GM23338 (cell line): ENCODE measurements at regions not wholly inside any gene's neighbourhood (a gene's known extent, or its start where the extent isn't known, plus 50 kb on each side); places are given as distances from the start of the nearest gene placed in this dataset.

Experiments used
- ATAC-seq: fragments of 200-7000 bp; cut with Tn5 transposase; 3 replicates; pipeline ENCODE4 v1.9.1; 2020
- DNase-seq: peaks from one replicate; pipeline ENCODE4 v3.0.0-alpha.2; 2015; ENCODE audit warnings: low spot score
- H2AFZ ChIP-seq: fragments of 200-600 bp; sonication (generic); 2 replicates; pipeline ENCODE4 v1.8.0; 2016; ENCODE audit warnings: antibody characterized with exemption, mild to moderate bottlenecking, moderate library complexity
- H3F3A ChIP-seq: fragments of 200-600 bp; sonication (generic); replicated peaks from 2 replicates; pipeline ENCODE4 v1.8.0; 2017; ENCODE audit warnings: antibody characterized with exemption, mixed run types, low read depth
- H3K27ac ChIP-seq: fragments of 200-600 bp; sonication (generic); 2 replicates; pipeline ENCODE4 v1.6.1; 2016; ENCODE audit warnings: low read depth
- H3K27me3 ChIP-seq: fragments of 200-600 bp; sonication (generic); 2 replicates; pipeline ENCODE4 v1.8.0; 2016; ENCODE audit warnings: mild to moderate bottlenecking, mixed run types, moderate library complexity; ENCODE audit not compliant: insufficient read depth
- H3K36me3 ChIP-seq: fragments of 200-600 bp; sonication (generic); 2 replicates; pipeline ENCODE4 v1.8.0; 2016; ENCODE audit warnings: mild to moderate bottlenecking; ENCODE audit not compliant: insufficient read depth
- H3K4me1 ChIP-seq: fragments of 200-600 bp; sonication (generic); 2 replicates; pipeline ENCODE4 v1.8.0; 2016; ENCODE audit warnings: mild to moderate bottlenecking, moderate library complexity; ENCODE audit not compliant: insufficient read depth
- H3K4me2 ChIP-seq: fragments of 200-600 bp; sonication (generic); 2 replicates; pipeline ENCODE4 v1.7.1; 2017; ENCODE audit warnings: mixed run types
- H3K4me3 ChIP-seq: fragments of 200-600 bp; sonication (generic); 2 replicates; pipeline ENCODE4 v1.6.1; 2016; ENCODE audit warnings: mixed run types
- H3K79me2 ChIP-seq: fragments of 200-600 bp; sonication (generic); replicated peaks from 2 replicates; pipeline ENCODE4 v1.8.0; 2017; ENCODE audit warnings: mild to moderate bottlenecking; ENCODE audit not compliant: insufficient read depth
- H3K9me2 ChIP-seq: fragments of 200-600 bp; sonication (generic); 2 replicates; pipeline ENCODE4 v1.8.0; 2017; ENCODE audit not compliant: insufficient read depth
- H4K20me1 ChIP-seq: fragments of 200-600 bp; sonication (generic); replicated peaks from 2 replicates; pipeline ENCODE4 v1.8.0; 2017; ENCODE audit warnings: mild to moderate bottlenecking; ENCODE audit not compliant: insufficient read depth
- H3K27ac Mint-ChIP-seq: 2 replicates; pipeline ENCODE4 v1.8.0; 2020; ENCODE audit warnings: inconsistent platforms, mild to moderate bottlenecking, moderate library complexity, mixed read lengths
- H3K27me3 Mint-ChIP-seq: 3 replicates; pipeline ENCODE4 v1.8.0; 2022; ENCODE audit warnings: low read depth, mild to moderate bottlenecking, moderate library complexity, mixed read lengths, inconsistent platforms; ENCODE audit not compliant: insufficient read depth, poor library complexity
- H3K36me3 Mint-ChIP-seq: 3 replicates; pipeline ENCODE4 v1.8.0; 2021; ENCODE audit warnings: low read depth, mild to moderate bottlenecking, inconsistent platforms, moderate library complexity, mixed read lengths
- H3K4me1 Mint-ChIP-seq: 3 replicates; pipeline ENCODE4 v1.8.0; 2020; ENCODE audit warnings: mild to moderate bottlenecking, inconsistent platforms, mixed read lengths
- H3K4me3 Mint-ChIP-seq: 3 replicates; pipeline ENCODE4 v1.8.0; 2021; ENCODE audit warnings: moderate library complexity, mild to moderate bottlenecking, inconsistent platforms, mixed read lengths
- H3K9me3 Mint-ChIP-seq: 3 replicates; pipeline ENCODE4 v1.8.0; 2020; ENCODE audit warnings: moderate library complexity, mild to moderate bottlenecking, inconsistent platforms, mixed read lengths
- JUNB ChIP-seq: IDR thresholded peaks from one replicate; pipeline ENCODE4 v1.6.1; 2016; ENCODE audit warnings: antibody characterized with exemption; ENCODE audit not compliant: unreplicated experiment
- POLR2AphosphoS5 ChIP-seq: IDR thresholded peaks from 2 replicates; pipeline ENCODE4 v1.6.1; 2016; ENCODE audit warnings: antibody characterized with exemption, low read depth
- STAT1 ChIP-seq: IDR thresholded peaks from one replicate; pipeline ENCODE4 v1.6.1; 2016; ENCODE audit warnings: antibody characterized with exemption; ENCODE audit not compliant: unreplicated experiment
- ZNF331 ChIP-seq: fragments of 250-450 bp; sonication (Bioruptor Pico); IDR thresholded peaks from 2 replicates; pipeline ENCODE4 v1.5.0; 2020; ENCODE audit warnings: low read depth, mild to moderate bottlenecking, moderate library complexity
- TF ChIP-seq, protein P1 (sequence below), 2 experiments: fragments of 200-600 bp in 1 of 2; sonication (generic) in 1 of 2; conservative IDR thresholded peaks; 2 replicates each; pipeline versions ENCODE4 v1.5.1 to v1.6.1; 2016 to 2017; ENCODE audit warnings: antibody characterized with exemption in 2 of 2, low read depth in 2 of 2, mild to moderate bottlenecking in 2 of 2, moderate library complexity in 1 of 2
- TF ChIP-seq, protein P2 (sequence below): fragments of 250-450 bp; sonication (Bioruptor Pico); IDR thresholded peaks from 2 replicates; pipeline ENCODE4 v1.5.0; 2020; ENCODE audit warnings: mild to moderate bottlenecking, moderate library complexity
- TF ChIP-seq, protein P3 (sequence below): IDR thresholded peaks from 2 replicates; pipeline ENCODE4 v1.6.1; 2016; ENCODE audit warnings: antibody characterized with exemption

DNA sequence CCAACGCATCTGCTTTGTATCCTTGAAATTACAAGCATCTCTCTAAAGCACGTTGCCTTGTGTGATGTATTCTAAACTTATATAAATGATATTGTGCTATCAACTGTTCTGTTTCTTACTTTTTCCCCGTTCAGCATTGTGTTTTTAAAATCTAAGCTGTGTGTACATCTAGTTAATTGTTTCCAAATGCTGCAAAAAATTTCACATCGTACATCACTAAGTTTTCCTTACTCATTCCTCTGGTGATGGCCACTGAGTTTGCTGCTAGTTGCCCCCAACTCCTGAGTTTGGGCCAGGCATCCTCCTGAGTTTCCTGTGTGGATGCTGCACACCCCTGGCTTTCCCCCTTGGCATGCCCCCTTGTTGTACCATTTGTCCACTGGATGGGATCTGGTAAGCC lies 139.7 kb downstream of the MYCN start (continued):
- TF ChIP-seq, protein P1, sequence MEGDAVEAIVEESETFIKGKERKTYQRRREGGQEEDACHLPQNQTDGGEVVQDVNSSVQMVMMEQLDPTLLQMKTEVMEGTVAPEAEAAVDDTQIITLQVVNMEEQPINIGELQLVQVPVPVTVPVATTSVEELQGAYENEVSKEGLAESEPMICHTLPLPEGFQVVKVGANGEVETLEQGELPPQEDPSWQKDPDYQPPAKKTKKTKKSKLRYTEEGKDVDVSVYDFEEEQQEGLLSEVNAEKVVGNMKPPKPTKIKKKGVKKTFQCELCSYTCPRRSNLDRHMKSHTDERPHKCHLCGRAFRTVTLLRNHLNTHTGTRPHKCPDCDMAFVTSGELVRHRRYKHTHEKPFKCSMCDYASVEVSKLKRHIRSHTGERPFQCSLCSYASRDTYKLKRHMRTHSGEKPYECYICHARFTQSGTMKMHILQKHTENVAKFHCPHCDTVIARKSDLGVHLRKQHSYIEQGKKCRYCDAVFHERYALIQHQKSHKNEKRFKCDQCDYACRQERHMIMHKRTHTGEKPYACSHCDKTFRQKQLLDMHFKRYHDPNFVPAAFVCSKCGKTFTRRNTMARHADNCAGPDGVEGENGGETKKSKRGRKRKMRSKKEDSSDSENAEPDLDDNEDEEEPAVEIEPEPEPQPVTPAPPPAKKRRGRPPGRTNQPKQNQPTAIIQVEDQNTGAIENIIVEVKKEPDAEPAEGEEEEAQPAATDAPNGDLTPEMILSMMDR (conservative IDR thresholded peaks at IDR 0.05; ENCODE audit: low read depth in 2 of 2): no peak
- TF ChIP-seq JUNB: no peak

DNA sequence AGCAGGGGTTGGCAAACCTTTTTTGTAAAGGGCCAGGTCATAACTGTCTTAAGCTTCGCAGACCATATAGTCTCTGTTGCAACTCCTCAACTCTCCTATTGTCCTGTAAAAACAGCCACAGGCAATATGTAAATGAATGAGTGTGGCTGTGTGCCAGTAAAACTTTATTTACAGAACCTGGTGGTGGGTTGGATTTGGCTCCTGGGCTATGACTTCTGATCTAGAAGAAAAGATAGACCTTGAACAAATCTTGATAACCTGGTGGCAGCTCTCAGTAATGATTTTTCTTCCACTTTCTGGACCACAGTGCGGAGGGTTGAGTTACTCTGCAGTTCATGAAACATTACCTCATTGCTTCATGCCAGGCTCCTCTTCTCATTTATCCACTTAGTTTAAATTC lies 139.3 kb downstream of the MYCN start:
- H3K27me3 ChIP-seq: no peaks in the 10 kb centered on the region
- H3K9me2 ChIP-seq: 0 out of 2 replicates have a peak, but pooled peaks cover 18% of the 10 kb centered on the region
- H3F3A ChIP-seq: no peaks in the 10 kb centered on the region
- H3K4me2 ChIP-seq: no peak overlapping the region
- ATAC-seq (no peak; the same call in 2 of the 3 replicates), DNase-seq (no peak)
- Mint-ChIP-seq H3K27me3 (peaks cover 9% of the 10 kb centered on the region), H3K4me1 (peaks cover 28% of the 10 kb centered on the region), H3K36me3 (peaks cover 10% of the 10 kb centered on the region; the same call in 2 of the 3 replicates), H3K9me3 (peaks cover 3% of the 10 kb centered on the region; the same call in 2 of the 3 replicates), H3K4me3 (no peak overlapping the region), H3K27ac (no peak overlapping the region)
- H3K4me1 ChIP-seq: 0 out of 2 replicates have a peak, but pooled peaks cover 7% of the 10 kb centered on the region
- no peaks in the 10 kb centered on the region for H3K79me2 ChIP-seq
- peak overlapping the region; percentile 74; the same call in 1 of the 2 replicates for H2AFZ ChIP-seq
- H3K27ac ChIP-seq: no peak overlapping the region
- H3K4me3 ChIP-seq: no peak overlapping the region
- TF ChIP-seq POLR2AphosphoS5 (no peak), STAT1 (no peak), ZNF331 (CRISPR knock-in tag) (no peak), JUNB (no peak)
- TF ChIP-seq, protein P2, sequence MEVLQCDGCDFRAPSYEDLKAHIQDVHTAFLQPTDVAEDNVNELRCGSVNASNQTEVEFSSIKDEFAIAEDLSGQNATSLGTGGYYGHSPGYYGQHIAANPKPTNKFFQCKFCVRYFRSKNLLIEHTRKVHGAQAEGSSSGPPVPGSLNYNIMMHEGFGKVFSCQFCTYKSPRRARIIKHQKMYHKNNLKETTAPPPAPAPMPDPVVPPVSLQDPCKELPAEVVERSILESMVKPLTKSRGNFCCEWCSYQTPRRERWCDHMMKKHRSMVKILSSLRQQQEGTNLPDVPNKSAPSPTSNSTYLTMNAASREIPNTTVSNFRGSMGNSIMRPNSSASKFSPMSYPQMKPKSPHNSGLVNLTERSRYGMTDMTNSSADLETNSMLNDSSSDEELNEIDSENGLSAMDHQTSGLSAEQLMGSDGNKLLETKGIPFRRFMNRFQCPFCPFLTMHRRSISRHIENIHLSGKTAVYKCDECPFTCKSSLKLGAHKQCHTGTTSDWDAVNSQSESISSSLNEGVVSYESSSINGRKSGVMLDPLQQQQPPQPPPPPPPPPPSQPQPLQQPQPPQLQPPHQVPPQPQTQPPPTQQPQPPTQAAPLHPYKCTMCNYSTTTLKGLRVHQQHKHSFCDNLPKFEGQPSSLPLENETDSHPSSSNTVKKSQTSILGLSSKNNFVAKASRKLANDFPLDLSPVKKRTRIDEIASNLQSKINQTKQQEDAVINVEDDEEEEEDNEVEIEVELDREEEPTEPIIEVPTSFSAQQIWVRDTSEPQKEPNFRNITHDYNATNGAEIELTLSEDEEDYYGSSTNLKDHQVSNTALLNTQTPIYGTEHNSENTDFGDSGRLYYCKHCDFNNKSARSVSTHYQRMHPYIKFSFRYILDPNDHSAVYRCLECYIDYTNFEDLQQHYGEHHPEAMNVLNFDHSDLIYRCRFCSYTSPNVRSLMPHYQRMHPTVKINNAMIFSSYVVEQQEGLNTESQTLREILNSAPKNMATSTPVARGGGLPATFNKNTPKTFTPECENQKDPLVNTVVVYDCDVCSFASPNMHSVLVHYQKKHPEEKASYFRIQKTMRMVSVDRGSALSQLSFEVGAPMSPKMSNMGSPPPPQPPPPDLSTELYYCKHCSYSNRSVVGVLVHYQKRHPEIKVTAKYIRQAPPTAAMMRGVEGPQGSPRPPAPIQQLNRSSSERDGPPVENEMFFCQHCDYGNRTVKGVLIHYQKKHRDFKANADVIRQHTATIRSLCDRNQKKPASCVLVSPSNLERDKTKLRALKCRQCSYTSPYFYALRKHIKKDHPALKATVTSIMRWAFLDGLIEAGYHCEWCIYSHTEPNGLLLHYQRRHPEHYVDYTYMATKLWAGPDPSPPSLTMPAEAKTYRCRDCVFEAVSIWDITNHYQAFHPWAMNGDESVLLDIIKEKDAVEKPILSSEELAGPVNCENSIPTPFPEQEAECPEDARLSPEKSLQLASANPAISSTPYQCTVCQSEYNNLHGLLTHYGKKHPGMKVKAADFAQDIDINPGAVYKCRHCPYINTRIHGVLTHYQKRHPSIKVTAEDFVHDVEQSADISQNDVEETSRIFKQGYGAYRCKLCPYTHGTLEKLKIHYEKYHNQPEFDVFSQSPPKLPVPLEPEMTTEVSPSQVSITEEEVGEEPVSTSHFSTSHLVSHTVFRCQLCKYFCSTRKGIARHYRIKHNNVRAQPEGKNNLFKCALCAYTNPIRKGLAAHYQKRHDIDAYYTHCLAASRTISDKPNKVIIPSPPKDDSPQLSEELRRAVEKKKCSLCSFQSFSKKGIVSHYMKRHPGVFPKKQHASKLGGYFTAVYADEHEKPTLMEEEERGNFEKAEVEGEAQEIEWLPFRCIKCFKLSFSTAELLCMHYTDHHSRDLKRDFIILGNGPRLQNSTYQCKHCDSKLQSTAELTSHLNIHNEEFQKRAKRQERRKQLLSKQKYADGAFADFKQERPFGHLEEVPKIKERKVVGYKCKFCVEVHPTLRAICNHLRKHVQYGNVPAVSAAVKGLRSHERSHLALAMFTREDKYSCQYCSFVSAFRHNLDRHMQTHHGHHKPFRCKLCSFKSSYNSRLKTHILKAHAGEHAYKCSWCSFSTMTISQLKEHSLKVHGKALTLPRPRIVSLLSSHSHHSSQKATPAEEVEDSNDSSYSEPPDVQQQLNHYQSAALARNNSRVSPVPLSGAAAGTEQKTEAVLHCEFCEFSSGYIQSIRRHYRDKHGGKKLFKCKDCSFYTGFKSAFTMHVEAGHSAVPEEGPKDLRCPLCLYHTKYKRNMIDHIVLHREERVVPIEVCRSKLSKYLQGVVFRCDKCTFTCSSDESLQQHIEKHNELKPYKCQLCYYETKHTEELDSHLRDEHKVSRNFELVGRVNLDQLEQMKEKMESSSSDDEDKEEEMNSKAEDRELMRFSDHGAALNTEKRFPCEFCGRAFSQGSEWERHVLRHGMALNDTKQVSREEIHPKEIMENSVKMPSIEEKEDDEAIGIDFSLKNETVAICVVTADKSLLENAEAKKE (CRISPR knock-in tag): no peak
- TF ChIP-seq, protein P1 (conservative IDR thresholded peaks at IDR 0.05; ENCODE audit: low read depth in 2 of 2): no peak
- TF ChIP-seq, protein P3, sequence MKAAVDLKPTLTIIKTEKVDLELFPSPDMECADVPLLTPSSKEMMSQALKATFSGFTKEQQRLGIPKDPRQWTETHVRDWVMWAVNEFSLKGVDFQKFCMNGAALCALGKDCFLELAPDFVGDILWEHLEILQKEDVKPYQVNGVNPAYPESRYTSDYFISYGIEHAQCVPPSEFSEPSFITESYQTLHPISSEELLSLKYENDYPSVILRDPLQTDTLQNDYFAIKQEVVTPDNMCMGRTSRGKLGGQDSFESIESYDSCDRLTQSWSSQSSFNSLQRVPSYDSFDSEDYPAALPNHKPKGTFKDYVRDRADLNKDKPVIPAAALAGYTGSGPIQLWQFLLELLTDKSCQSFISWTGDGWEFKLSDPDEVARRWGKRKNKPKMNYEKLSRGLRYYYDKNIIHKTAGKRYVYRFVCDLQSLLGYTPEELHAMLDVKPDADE: no peak
- no peaks in the 10 kb centered on the region for H4K20me1 ChIP-seq
- no peaks in the 10 kb centered on the region for H3K36me3 ChIP-seq
